GM23338 (cell line): ENCODE measurements at regions not wholly inside any gene's neighbourhood (a gene's known extent, or its start where the extent isn't known, plus 50 kb on each side); places are given as distances from the start of the nearest gene placed in this dataset.
"Not testable (repeated sequence)": the region's sequence is repeated elsewhere in the genome, so short reads cannot be mapped to it uniquely, and the experiment has no call there.

Experiments used
- CREB1 ChIP-seq: fragments of 250-450 bp; sonication (Bioruptor Pico); IDR thresholded peaks from 2 replicates; pipeline ENCODE4 v1.5.0; 2020; ENCODE audit warnings: low read depth, mild to moderate bottlenecking, moderate library complexity
- EZH2 ChIP-seq: fragments of 200-600 bp; sonication (generic); IDR thresholded peaks from one replicate; pipeline ENCODE4 v1.8.0; 2017; ENCODE audit warnings: antibody characterized with exemption, mild to moderate bottlenecking, low read depth; ENCODE audit not compliant: unreplicated experiment
- EZH2phosphoT487 ChIP-seq: fragments of 200-600 bp; sonication (generic); IDR thresholded peaks from one replicate; pipeline ENCODE4 v1.8.1; 2018; ENCODE audit warnings: antibody characterized with exemption; ENCODE audit not compliant: unreplicated experiment
- JUNB ChIP-seq: IDR thresholded peaks from one replicate; pipeline ENCODE4 v1.6.1; 2016; ENCODE audit warnings: antibody characterized with exemption; ENCODE audit not compliant: unreplicated experiment
- NANOG ChIP-seq: IDR thresholded peaks from 2 replicates; pipeline ENCODE4 v1.6.1; 2016; ENCODE audit warnings: antibody characterized with exemption, borderline replicate concordance
- POLR2AphosphoS5 ChIP-seq: IDR thresholded peaks from 2 replicates; pipeline ENCODE4 v1.6.1; 2016; ENCODE audit warnings: antibody characterized with exemption, low read depth
- ZNF331 ChIP-seq: fragments of 250-450 bp; sonication (Bioruptor Pico); IDR thresholded peaks from 2 replicates; pipeline ENCODE4 v1.5.0; 2020; ENCODE audit warnings: low read depth, mild to moderate bottlenecking, moderate library complexity
- TF ChIP-seq, protein P1 (sequence below), 2 experiments: fragments of 200-600 bp in 1 of 2; sonication (generic) in 1 of 2; conservative IDR thresholded peaks; 2 replicates each; pipeline versions ENCODE4 v1.5.1 to v1.6.1; 2016 to 2017; ENCODE audit warnings: antibody characterized with exemption in 2 of 2, low read depth in 2 of 2, mild to moderate bottlenecking in 2 of 2, moderate library complexity in 1 of 2
- TF ChIP-seq, protein P2 (sequence below): IDR thresholded peaks from one replicate; pipeline ENCODE4 v1.6.1; 2018; ENCODE audit warnings: antibody characterized with exemption; ENCODE audit not compliant: unreplicated experiment

DNA sequence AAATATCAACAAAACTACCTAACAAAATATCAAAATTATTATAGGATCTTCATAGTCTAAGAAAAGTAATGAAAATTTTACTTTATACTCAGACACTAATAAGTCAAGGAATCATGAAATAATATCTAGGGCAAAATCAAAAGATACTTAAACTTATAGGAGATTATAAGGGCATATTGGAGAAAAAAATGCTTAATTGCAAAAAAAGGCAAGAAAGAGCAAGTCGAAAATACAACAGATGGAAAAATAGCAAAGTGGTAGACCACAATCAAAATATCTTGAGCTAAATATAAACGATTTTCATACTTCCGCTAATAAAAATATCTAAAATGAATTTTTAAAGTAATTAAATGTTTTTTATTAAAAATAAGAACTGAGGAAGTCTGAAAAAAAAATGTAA, 177.0 kb upstream of the TEKT4 start:
- TF ChIP-seq POLR2AphosphoS5; JUNB; CREB1; ZNF331 (CRISPR knock-in tag); EZH2; EZH2phosphoT487; NANOG: not testable (repeated sequence)
- TF ChIP-seq, protein P1, sequence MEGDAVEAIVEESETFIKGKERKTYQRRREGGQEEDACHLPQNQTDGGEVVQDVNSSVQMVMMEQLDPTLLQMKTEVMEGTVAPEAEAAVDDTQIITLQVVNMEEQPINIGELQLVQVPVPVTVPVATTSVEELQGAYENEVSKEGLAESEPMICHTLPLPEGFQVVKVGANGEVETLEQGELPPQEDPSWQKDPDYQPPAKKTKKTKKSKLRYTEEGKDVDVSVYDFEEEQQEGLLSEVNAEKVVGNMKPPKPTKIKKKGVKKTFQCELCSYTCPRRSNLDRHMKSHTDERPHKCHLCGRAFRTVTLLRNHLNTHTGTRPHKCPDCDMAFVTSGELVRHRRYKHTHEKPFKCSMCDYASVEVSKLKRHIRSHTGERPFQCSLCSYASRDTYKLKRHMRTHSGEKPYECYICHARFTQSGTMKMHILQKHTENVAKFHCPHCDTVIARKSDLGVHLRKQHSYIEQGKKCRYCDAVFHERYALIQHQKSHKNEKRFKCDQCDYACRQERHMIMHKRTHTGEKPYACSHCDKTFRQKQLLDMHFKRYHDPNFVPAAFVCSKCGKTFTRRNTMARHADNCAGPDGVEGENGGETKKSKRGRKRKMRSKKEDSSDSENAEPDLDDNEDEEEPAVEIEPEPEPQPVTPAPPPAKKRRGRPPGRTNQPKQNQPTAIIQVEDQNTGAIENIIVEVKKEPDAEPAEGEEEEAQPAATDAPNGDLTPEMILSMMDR (conservative IDR thresholded peaks at IDR 0.05; ENCODE audit: low read depth in 2 of 2), result not testable (repeated sequence)
- TF ChIP-seq, protein P2, sequence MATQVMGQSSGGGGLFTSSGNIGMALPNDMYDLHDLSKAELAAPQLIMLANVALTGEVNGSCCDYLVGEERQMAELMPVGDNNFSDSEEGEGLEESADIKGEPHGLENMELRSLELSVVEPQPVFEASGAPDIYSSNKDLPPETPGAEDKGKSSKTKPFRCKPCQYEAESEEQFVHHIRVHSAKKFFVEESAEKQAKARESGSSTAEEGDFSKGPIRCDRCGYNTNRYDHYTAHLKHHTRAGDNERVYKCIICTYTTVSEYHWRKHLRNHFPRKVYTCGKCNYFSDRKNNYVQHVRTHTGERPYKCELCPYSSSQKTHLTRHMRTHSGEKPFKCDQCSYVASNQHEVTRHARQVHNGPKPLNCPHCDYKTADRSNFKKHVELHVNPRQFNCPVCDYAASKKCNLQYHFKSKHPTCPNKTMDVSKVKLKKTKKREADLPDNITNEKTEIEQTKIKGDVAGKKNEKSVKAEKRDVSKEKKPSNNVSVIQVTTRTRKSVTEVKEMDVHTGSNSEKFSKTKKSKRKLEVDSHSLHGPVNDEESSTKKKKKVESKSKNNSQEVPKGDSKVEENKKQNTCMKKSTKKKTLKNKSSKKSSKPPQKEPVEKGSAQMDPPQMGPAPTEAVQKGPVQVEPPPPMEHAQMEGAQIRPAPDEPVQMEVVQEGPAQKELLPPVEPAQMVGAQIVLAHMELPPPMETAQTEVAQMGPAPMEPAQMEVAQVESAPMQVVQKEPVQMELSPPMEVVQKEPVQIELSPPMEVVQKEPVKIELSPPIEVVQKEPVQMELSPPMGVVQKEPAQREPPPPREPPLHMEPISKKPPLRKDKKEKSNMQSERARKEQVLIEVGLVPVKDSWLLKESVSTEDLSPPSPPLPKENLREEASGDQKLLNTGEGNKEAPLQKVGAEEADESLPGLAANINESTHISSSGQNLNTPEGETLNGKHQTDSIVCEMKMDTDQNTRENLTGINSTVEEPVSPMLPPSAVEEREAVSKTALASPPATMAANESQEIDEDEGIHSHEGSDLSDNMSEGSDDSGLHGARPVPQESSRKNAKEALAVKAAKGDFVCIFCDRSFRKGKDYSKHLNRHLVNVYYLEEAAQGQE, result not testable (repeated sequence)
